22Rv1 (cell line): ENCODE measurements at regions not wholly inside any gene's neighbourhood (a gene's known extent, or its start where the extent isn't known, plus 50 kb on each side); places are given as distances from the start of the nearest gene placed in this dataset.

Experiments
- H3K27ac ChIP-seq: fragments of 450-650 bp; 2 replicates; pipeline ENCODE4 v1.5.1; 2017
- CTCF ChIP-seq: fragments of 450-650 bp; IDR thresholded peaks from 2 replicates; pipeline ENCODE4 v1.5.1; 2017; ENCODE audit warnings: mild to moderate bottlenecking
- ZFX ChIP-seq: fragments of 450-650 bp; IDR thresholded peaks from 2 replicates; pipeline ENCODE4 v1.6.1; 2017; ENCODE audit warnings: antibody characterized with exemption, borderline replicate concordance

GRCh38 chr6:44527181-44527580 lies 139.7 kb downstream of the CDC5L start:
- TF ChIP-seq ZFX (no peak), CTCF (no peak)
- H3K27ac ChIP-seq: no peak overlapping the region

DNA sequence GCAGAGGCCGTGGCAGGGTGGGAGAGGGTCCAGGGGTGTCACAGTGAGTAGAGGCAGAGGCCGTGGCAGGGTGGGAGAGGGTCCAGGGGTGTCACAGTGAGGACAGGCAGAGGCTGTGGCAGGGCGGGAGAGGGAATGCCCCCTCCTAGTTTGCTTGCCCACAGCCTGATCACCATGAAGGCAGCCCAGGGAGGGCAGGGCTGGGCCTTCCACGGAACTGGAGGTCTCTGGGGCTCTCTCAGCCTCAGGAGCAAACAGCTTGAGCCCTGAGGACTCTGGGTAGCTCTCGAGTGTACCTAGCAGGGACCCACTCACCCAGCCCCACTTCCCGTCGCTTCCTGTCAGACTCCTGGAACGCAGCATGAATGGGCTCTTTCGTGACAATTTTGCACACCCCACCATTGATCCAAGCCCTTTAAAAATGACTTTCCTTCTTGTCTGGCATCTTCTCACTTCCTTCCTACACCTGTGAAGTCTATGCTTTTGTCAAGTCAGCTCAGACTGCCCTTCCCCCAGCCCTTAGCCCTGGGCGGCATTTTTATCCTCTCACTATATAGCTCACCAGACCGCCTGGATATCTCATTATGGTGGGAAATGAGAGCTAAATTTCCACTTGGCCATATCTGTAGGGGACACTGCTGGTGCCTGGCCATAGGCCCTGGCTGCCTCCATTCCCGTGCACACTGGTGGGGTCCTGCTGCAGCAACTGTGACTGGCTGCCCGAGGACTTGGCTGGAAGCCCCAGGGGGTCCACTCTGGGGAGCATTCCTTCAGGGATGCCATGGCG lies 140.3 kb downstream of the CDC5L start:
- H3K27ac ChIP-seq: no peak overlapping the region
- TF ChIP-seq CTCF (no peak), ZFX (no peak)

DNA sequence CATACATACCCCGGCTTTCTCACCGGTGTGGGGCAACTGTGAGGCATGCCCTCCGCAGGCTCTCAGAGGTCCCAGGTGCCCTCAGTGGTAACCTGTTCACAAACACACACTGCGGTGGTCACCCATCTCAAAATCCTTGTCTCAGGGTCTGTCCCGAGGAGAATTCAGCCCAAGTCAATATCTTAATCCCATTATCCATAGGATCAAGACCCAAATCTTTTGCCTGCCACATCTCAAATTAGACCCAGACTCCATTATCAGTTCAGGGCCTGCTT lies 140.8 kb downstream of the CDC5L start:
- no peak for TF ChIP-seq CTCF
- no peak for TF ChIP-seq ZFX
- no peak overlapping the region for H3K27ac ChIP-seq

- TF ChIP-seq ZFX (no peak), CTCF (no peak)
- H3K27ac ChIP-seq: no peak overlapping the region
Measured at GRCh38 chr6:44528716-44529115, 141.2 kb downstream of the CDC5L start.

- TF ChIP-seq CTCF: no peak
- no peak for TF ChIP-seq ZFX
- no peak overlapping the region for H3K27ac ChIP-seq
Measured at GRCh38 chr6:44529146-44529905, 141.8 kb downstream of the CDC5L start.

- TF ChIP-seq CTCF: no peak
- TF ChIP-seq ZFX: no peak
- H3K27ac ChIP-seq: no peak overlapping the region
Measured at GRCh38 chr6:44530209-44530909, 142.9 kb downstream of the CDC5L start.

DNA sequence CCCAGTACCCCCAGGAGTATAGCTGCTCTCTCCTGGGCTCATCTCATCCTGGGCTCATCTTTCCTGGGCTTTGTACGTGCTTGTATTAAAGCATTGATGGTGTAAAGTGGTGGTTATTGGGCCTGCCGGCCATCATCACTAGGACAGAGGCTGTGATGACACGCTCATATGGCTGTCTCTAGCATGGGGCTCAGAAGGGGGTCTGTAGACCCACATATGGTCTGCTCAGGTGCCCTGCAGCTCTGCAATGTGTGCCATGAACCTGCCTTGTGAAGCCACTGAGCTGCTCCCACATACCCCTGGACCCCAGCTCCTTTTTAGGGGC lies 143.4 kb downstream of the CDC5L start:
- TF ChIP-seq ZFX (no peak), CTCF (no peak)
- H3K27ac ChIP-seq: no peak overlapping the region
